Erythroblast (primary cell): ENCODE measurements at regions not wholly inside any gene's neighbourhood (a gene's known extent, or its start where the extent isn't known, plus 50 kb on each side); places are given as distances from the start of the nearest gene placed in this dataset.

Source experiments
- GATA1 ChIP-seq: IDR thresholded peaks from 2 replicates; pipeline ENCODE4 v1.6.1; 2011; ENCODE audit warnings: low read depth, mild to moderate bottlenecking, control low read depth, low read length, moderate library complexity
- POLR2A ChIP-seq: IDR thresholded peaks from 2 replicates; pipeline ENCODE4 v1.6.1; 2011; ENCODE audit warnings: mild to moderate bottlenecking, low read length

DNA sequence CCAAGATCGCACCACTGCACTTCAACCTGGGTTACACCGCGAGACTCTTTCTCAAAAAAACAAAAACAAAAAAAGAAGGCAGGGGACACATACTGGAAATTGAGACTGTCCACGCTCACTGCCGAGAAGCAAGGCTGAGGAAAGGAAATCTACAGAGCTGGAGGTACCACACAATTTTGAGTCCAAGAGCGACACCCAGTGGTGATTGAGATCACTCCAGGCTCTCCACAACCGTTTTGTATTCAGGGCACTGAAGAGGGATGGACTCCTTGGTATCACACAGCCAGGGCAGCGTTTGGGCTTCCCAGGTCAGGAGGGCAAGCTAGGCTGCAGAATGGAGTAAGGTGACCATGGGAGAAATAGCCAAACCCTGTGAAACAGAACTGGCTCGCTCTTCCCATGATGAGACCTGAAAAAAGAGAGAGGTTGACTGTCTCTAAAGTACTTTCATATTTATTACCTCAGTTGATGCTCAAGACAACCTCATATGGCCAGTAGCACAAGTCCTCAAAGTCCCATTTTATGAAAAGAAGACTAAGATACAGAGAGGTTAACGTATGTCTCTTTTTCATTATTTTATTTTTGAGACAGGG lies 74.5 kb upstream of the YPEL5 start:
- TF ChIP-seq POLR2A (no peak), GATA1 (no peak)
